ENCODE measurements at regions not wholly inside any gene's neighbourhood (a gene's known extent, or its start where the extent isn't known, plus 50 kb on each side); places are given as distances from the start of the nearest gene placed in this dataset.

DNA sequence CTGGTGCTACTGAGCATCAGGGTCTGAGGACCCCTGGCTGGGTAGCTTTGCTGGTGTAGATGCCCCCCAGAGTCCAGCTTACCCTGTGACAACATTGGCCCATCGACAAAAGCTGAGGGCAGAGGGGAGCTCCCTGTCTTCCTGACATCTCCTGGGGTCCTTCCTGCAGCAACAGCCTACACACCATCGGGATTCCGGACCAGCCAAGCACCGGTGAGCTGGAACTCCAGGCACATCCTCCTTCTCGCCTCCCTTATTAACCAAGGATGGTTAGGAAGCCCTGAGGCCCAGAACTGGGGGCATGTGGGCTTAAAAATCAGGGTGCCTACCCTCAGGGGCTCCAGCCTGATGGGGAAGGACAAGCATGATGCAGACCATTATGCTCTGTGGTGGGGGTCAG lies 658.0 kb downstream of the PTPRU start:
- no peak for TF ChIP-seq POLR2A (IDR thresholded peaks at IDR 0.05)
- TF ChIP-seq, protein P1, sequence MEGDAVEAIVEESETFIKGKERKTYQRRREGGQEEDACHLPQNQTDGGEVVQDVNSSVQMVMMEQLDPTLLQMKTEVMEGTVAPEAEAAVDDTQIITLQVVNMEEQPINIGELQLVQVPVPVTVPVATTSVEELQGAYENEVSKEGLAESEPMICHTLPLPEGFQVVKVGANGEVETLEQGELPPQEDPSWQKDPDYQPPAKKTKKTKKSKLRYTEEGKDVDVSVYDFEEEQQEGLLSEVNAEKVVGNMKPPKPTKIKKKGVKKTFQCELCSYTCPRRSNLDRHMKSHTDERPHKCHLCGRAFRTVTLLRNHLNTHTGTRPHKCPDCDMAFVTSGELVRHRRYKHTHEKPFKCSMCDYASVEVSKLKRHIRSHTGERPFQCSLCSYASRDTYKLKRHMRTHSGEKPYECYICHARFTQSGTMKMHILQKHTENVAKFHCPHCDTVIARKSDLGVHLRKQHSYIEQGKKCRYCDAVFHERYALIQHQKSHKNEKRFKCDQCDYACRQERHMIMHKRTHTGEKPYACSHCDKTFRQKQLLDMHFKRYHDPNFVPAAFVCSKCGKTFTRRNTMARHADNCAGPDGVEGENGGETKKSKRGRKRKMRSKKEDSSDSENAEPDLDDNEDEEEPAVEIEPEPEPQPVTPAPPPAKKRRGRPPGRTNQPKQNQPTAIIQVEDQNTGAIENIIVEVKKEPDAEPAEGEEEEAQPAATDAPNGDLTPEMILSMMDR (IDR thresholded peaks at IDR 0.05), result no peak

Data from ovary (tissue), 3 donors.